Stimulated activated CD4-positive, alpha-beta T cell treated with anti-CD3 and anti-CD28 coated beads, Interleukin-4, amount 100 ng/mL, for 1 hour (primary cell): ENCODE measurements at regions not wholly inside any gene's neighbourhood (a gene's known extent, or its start where the extent isn't known, plus 50 kb on each side); places are given as distances from the start of the nearest gene placed in this dataset.
A peak's percentile ranks its signal among the peaks of the same experiment; 100 is the strongest.
"Not testable (repeated sequence)": the region's sequence is repeated elsewhere in the genome, so short reads cannot be mapped to it uniquely, and the experiment has no call there.

Source experiments
- DNase-seq: peaks from one replicate; pipeline ENCODE4 v3.0.0-alpha.2; 2020

DNA sequence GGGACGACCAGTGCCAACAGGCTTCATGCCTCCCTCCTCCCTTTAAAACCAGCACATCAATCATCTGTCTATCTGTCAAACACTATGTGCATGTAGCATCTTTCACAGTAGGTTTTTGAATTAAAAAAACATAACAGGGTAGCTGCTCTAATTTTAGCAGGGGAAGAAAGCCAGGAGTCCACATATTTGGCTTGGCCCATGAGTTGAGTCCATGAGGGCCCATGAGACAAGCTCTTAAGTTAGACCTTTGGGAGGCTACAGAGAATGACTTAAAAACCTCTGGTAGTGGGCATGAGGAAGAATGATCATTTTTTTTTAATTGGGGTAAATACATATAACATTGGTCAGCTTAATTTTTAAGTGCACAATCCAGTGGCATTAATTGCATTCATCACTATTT lies 194.9 kb downstream of the UTRN start:
- DNase-seq: no peak

DNA sequence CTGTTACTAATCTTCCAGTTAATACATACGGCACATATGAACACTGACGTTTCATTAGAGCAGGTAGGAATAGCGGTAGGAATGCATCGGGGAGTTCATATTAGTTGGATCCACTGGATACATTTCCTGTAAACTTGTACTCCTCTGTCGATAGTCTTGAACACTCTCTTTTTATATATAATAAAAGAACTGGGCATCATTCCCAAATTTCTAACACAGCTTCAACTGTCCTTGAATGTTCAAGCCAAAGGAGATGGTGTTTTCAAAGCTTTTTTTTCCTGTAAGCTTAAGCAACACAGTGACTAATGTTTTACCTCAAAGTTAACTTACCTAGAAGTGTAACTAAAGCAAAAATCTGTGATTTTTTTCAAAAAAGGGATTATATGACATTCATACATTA lies 195.3 kb downstream of the UTRN start:
- no peak for DNase-seq

- no peak for DNase-seq
Observed at GRCh38 chr6:144481527-144481926, 196.4 kb downstream of the UTRN start.

DNA sequence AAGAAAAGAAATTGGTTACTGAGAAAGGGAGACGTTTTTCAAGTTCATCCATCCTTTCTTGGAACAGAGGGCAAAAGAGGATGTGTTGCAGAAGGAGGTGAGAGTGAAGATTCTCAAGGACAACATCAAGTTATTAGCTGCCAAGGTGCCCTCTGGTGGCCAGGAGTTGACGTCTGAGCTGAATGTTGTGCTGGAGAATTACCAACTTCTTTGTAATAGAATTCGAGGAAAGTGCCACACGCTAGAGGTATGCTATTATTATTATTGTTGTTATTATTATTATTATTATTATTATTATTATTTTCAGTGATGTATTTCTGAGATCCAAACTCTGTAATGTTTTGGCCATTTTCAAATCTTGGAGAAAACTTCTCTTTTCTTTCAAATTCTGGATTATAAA lies 197.0 kb downstream of the UTRN start:
- peak; percentile 78 for DNase-seq

DNA sequence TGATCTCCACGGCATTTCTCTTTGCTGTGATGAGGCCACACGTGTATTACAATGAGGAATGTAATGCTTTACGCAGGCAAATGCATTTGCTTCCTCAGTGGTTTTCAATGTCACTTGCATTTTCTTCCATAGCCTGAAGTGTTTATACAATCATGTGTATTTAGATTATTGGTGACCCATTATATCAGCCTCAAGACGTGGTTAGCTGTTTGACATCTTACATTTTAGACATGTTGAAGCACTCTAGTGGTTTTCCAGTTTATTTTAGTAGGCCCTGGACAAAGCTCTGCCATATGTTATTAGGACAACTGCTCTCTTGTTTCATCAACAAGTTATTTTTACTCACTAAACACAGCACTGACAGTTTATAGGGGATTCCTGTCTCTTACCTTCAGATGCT lies 200.4 kb downstream of the UTRN start:
- no peak for DNase-seq

- DNase-seq: no peak
Observed at GRCh38 chr6:144488590-144488989, 203.5 kb downstream of the UTRN start.

GRCh38 chr6:144493035-144493910 lies 208.1 kb downstream of the UTRN start:
- no peak for DNase-seq

DNA sequence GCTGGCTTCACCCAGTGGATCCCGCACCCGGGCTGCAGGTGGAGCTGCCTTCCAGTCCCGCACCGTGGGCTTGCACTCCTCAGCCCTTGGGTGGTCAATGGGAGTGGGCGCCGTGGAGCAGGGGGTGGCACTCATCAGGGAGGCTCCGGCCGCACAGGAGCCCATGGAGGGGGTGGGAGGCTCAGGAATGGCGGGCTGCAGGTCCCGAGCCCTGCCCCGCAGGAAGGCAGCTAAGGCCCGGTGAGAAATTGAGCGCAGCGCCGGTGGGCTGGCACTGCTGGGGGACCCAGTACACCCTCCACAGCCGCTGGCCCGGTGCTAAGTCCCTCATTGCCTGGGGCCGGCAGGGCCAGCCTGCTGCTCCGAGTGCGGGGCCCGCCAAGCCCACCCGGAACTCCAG lies 209.9 kb downstream of the UTRN start:
- not testable (repeated sequence) for DNase-seq

GRCh38 chr6:144497650-144498049 lies 212.5 kb downstream of the UTRN start:
- no peak for DNase-seq

GRCh38 chr6:144500892-144501291 lies 215.8 kb downstream of the UTRN start:
- DNase-seq: no peak

DNA sequence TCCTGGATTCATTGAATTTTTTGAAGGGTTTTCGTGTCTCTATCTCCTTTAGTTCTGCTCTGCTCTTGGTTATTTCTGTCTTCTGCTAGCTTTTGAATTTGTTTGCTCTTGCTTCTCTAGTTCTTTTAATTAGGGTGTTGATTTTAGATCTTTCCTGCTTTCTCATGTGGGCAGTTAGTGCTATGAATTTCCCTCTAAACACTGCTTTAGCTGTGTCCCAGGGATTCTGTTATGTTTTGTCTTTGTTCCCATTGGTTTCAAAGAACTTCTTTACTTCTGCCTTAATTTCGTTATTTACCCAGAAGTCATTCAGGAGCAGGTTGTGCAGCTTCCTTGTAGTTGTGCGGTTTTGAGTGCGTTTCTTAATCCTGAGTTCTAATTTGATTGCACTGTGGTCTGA lies 220.1 kb downstream of the UTRN start:
- not testable (repeated sequence) for DNase-seq

- DNase-seq: not testable (repeated sequence)
Observed at GRCh38 chr6:144506051-144506450, 220.9 kb downstream of the UTRN start.

- not testable (repeated sequence) for DNase-seq
Observed at GRCh38 chr6:144507772-144508312, 222.7 kb downstream of the UTRN start.

DNA sequence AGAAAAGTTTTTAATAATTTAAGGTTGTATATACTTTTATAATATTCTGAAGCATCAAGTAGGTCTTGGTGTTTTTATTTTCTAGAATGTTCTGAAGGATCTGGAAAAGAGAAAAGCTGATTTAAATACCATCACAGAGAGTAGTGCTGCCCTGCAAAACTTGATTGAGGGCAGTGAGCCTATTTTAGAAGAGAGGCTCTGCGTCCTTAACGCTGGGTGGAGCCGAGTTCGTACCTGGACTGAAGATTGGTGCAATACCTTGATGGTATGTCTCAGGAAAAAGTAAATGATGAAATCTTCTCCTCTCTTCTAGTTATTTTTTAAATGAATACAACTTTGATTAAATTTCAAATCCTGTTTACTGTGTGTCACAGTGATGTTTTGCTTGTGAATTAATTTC lies 225.7 kb downstream of the UTRN start:
- DNase-seq: no peak

DNA sequence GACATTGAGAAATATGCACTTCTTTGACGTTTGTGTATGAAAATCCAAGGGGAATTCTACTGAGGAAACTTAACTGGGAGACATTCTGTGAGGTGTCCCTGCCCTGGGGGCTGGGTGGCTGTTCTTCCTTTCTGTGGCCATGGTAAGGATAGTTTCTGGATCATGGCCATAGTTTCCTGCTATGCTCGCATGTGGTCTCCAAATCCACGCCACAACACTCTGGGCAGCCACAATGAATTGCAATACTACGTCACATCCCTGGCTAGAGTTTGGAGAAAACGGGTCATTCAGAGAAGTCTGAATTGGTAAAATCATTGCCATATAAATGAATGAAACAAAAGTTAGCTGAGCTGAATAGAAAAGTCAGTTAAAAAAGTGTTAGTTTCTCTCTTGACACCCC lies 230.6 kb downstream of the UTRN start:
- no peak for DNase-seq

DNA sequence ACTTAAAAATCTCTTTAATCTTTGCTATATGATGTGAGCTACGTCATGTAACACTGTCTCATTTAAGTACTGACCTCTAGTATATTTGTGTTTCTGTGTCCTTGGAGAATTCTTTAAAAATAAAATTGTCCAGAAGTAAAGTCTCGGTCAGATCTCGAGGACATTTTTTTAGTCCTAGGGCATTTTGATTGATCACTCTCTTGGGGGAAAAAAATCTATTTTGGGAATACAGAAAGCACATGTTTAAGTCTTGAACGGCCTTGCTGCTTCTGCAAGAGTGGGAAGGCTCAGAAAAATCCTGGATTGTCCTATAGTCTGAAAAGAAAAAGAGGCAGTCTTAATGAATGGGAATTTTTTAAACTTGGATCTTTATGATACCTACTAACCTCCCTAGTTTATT lies 234.3 kb downstream of the UTRN start:
- no peak for DNase-seq

DNA sequence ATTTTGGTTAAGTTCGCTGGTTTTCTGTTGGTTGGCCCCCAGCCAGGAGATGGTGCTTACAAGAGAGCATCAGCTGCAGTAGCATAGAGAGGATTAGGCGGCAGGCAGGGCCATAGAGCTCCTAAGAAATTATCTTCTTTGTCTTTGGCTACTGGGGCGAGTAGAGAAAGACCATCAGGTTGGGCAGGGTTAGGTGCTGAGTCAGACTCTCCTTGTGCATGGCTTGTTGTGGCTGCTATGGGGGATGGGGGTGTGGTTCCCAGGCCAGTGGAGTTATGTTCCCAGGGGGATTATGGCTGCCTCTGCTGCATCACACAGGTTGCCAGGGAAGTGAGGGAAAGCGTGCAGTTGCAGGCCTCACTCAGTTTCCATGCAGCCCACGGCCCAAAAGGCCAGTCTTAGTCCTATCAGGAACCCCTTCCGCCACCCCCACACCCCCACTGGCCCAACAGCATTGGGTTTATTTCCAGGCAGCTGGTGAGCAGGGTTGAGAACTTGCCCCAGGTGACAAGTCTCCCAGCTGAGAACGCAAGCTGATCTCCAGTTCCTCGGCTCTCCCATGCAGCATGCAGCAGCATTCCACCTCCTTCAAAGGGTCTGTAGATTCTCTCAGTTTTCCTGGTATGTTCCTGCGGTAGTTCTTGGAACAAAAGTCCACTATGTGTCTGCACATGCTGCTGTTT lies 243.7 kb downstream of the UTRN start:
- no peak for DNase-seq

DNA sequence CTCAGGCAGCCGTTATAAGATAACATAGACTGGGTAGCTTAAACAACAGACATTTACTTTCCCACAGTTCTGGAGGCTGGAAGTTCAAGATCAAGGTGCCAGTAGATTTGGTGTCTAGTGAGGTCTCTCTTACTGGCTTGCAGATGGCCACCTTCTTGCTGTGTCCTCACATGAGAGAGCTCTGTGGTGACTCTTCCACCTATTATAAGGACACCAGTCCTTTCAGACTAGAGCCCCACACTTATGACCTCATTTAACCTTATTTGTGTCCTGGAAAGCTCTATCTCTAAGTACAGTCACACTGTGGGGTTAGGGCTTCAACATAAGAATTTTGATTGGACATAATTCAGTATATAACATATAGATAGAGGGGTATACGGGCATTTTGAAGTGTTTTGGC lies 245.0 kb downstream of the UTRN start:
- no peak for DNase-seq

- DNase-seq: not testable (repeated sequence)
Observed at GRCh38 chr6:144532238-144532637, 247.1 kb downstream of the UTRN start.

DNA sequence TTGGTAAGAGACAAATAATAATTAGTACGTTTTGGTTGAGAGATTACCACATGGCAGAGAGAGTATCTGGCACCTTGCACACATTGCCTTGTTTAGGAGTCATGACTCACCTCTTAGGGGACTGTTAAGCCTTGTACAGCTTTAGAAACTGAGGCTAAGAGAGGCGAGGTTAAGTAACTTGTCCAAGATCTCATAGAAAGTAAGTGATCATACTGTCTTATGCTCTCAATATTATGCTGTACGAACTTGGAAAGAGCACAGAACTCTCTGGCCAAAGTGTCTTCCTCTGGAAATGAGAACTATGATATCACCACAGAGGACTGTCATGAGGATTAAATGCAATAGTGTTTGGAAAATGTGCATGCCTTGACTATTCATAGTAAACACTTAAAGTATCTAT lies 249.0 kb downstream of the UTRN start:
- DNase-seq: no peak

GRCh38 chr6:144535630-144536029 lies 250.5 kb downstream of the UTRN start:
- DNase-seq: no peak

GRCh38 chr6:144536079-144536478 lies 250.9 kb downstream of the UTRN start:
- no peak for DNase-seq

DNA sequence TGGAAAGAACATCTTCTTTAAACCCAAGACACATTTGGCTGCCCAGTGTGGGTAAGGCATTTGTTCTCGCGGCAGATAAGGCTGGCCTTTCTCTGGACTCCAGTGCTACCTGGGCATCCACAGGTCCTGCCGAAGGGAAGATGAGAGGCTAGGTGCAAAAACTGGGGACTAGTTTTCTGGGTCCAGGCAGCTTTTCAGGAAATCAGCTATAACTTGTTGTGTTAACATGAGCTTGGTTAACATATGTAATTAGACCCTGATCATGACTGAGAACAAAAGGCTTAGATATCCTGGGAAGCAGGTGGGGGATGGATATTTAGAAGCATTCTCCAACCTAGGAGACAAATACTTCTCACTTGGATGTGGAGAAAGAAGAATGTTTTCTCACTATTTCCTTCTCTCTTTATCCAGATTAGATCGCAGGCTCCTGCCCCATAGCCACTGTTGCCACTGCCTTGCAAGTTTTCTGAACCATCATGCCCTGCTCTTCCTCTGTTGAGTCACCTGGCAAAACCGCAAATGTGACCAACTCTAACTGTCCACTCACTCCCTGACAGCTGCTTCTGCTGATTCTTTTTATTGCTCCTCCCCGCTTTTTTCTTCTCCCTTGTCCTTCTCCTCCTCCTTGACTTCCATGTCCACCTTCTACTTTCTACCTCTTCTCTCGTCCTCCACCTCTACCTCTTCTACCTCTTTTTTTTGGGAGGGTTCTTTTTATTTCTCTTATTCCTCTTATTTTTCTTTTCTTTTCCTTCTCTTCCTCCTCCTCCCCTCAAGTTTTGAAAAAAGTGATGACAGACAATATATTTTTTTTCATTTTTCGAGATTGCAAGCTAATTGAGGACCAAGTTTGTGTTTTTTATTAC lies 258.1 kb downstream of the UTRN start:
- DNase-seq: no peak
